LNCAP (cell line): ENCODE measurements at regions not wholly inside any gene's neighbourhood (a gene's known extent, or its start where the extent isn't known, plus 50 kb on each side); places are given as distances from the start of the nearest gene placed in this dataset.

Experiments
- TF ChIP-seq, protein P1 (sequence below): fragments of 450-650 bp; IDR thresholded peaks from 2 replicates; pipeline ENCODE4 v1.5.1; 2017; ENCODE audit warnings: mild to moderate bottlenecking

DNA sequence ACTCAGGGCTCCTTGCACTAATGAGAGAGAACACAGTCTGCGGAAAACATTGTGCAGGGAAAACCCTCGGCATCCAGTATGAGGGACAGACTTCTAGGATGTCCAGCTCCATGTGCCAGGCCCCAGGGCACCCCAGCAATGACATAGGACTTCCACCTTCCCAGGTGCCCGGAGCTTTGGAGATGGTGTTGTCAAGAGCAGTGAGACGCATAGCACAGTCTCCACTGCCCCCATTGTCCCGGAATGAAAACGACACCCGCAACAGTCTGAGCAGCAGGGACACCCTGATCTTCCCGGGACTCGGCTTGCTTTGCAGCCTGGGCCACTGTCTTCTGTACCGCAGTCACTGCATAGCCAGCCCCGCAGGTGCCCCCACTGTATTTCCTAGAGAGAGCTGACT is 339.2 kb upstream of the ADARB2 start:
- TF ChIP-seq, protein P1, sequence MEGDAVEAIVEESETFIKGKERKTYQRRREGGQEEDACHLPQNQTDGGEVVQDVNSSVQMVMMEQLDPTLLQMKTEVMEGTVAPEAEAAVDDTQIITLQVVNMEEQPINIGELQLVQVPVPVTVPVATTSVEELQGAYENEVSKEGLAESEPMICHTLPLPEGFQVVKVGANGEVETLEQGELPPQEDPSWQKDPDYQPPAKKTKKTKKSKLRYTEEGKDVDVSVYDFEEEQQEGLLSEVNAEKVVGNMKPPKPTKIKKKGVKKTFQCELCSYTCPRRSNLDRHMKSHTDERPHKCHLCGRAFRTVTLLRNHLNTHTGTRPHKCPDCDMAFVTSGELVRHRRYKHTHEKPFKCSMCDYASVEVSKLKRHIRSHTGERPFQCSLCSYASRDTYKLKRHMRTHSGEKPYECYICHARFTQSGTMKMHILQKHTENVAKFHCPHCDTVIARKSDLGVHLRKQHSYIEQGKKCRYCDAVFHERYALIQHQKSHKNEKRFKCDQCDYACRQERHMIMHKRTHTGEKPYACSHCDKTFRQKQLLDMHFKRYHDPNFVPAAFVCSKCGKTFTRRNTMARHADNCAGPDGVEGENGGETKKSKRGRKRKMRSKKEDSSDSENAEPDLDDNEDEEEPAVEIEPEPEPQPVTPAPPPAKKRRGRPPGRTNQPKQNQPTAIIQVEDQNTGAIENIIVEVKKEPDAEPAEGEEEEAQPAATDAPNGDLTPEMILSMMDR = no peak

GRCh38 chr10:2067015-2067414 is 329.7 kb upstream of the ADARB2 start:
- TF ChIP-seq, protein P1 = no peak

DNA sequence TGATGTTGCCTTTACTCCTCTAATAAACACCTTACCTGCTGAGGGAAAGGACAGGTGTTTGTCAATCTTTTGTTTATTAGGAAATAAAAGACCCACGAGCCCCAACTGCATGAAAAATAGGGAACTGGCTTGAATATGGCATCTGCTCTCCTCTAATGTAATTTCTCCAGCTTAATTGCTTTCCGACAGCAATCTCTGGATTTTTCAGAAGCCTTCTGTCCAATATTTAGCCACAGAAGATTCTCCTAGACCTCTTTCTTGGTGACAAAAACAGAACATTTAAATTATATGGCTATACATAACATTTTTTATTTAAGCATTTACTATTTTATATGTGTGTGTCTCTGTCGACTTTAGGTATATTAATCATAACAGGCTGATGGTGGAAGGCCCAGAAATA is 317.4 kb upstream of the ADARB2 start:
- TF ChIP-seq, protein P1 = no peak

GRCh38 chr10:2053805-2054204 is 316.5 kb upstream of the ADARB2 start:
- TF ChIP-seq, protein P1 = no peak

DNA sequence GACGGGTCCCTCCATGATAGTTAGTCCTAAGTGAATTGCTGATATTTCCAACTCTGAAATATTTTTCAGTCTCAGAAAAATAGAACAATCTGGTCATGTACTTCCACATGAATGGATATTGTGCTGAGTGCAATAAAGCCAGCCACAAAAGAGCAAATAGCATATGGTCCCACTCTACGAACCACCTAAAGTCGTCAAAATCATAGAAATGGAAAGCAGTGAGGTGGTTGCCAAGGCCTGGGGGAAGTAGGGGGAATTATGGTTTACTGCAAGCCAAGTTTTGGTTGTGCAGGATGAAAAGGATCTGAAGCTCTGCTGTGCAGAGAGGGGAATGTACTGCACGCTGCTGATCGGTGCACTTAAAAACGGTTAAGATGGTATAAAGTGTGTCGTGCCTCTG is 313.8 kb upstream of the ADARB2 start:
- TF ChIP-seq, protein P1 = no peak

GRCh38 chr10:2049560-2049959 is 312.2 kb upstream of the ADARB2 start:
- TF ChIP-seq, protein P1 = no peak

- TF ChIP-seq, protein P1 = no peak
Measured at GRCh38 chr10:2048337-2048973, 311.1 kb upstream of the ADARB2 start.

DNA sequence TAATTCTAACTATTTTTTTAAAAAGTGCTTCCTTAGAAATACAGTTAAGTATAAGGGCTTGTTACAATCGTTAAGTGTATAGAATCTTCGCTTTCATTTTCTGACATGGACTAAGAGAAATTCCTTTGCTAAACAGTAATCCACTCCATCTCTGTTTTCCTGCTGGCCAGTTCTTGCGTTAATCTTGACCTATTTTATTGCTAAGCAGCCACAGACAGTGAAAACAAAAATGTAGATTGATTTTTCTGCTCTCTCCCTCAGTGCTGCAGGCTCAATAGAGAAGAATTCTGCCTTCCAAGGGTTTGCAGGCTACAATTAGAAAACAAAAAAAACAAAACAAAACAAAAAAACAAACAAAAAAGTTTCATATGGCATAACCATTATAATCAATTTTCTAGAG is 310.4 kb upstream of the ADARB2 start:
- TF ChIP-seq, protein P1 = no peak
